K562 (cell line): ENCODE measurements at regions not wholly inside any gene's neighbourhood (a gene's known extent, or its start where the extent isn't known, plus 50 kb on each side); places are given as distances from the start of the nearest gene placed in this dataset.

Source experiments
- ATAC-seq: fragments of 200-7000 bp; cut with Tn5 transposase; 3 replicates; pipeline ENCODE4 v1.9.1; 2020; ENCODE audit warnings: moderate library complexity
- BruUV-seq: library from RNA; stranded (reverse); fragments of 400-500 nt; replicated peaks from 2 replicates; lab custom pipeline; 2021; lab: Mats Ljungman, UMichigan
- CTCF ChIA-PET: fragments of 300-600 bp; formaldehyde crosslinking; extraction: SDS; loops from one replicate; lab custom pipeline; 2021; ENCODE audit warnings: low intra/inter-chr PET ratio; lab: Yijun Ruan, JAX
- POLR2A ChIA-PET: fragments of 300-600, 350-650 bp; sonication (Branson Sonifier 250); formaldehyde crosslinking; extraction: SDS; loops from one replicate; lab custom pipeline; 2021; ENCODE audit warnings: antibody characterized with exemption, inconsistent platforms; lab: Yijun Ruan, JAX
- DNase-seq, 4 experiments: peaks; one replicate each; pipeline versions ENCODE4 v3.0.0 to v3.0.0-alpha.2; 2011 to 2018; ENCODE audit warnings: low spot score in 3 of 4, mixed read lengths in 3 of 4; ENCODE audit errors: extremely low read depth in 1 of 4
- FAIRE-seq: peaks from 2 replicates; lab custom pipeline; 2011; peaks lifted over from hg19 to GRCh38; lab: Jason Lieb, UNC
- H2AFZ ChIP-seq: 2 replicates; pipeline ENCODE4 v1.6.0; 2011; ENCODE audit warnings: low read depth, low read length, control low read depth, inconsistent platforms
- H3K27ac ChIP-seq: fragments of 200-600 bp; 3 replicates; pipeline ENCODE4 v1.8.0; 2011; ENCODE audit warnings: low read depth, mild to moderate bottlenecking, control low read depth, inconsistent platforms, low read length, moderate library complexity, mixed read lengths; ENCODE audit errors: extremely low read depth
- H3K27me3 ChIP-seq, 2 experiments: fragments of 300-600 bp in 1 of 2; 2 replicates in 1 of 2; 3 replicates in 1 of 2; pipeline versions ENCODE4 v1.6.0 to v1.8.0; 2011; ENCODE audit warnings: inconsistent platforms in 2 of 2, low read length in 2 of 2, mild to moderate bottlenecking in 1 of 2, mixed read lengths in 1 of 2, moderate library complexity in 1 of 2; ENCODE audit not compliant: control insufficient read depth in 2 of 2, insufficient read depth in 2 of 2
- H3K36me3 ChIP-seq: fragments of 300-600 bp; 3 replicates; pipeline ENCODE4 v1.8.0; 2011; ENCODE audit warnings: mild to moderate bottlenecking, low read length, inconsistent platforms; ENCODE audit not compliant: control insufficient read depth, insufficient read depth
- H3K4me1 ChIP-seq, 2 experiments: fragments of 200-600 bp in 1 of 2; replicated peaks in 1 of 2; 2 replicates in 1 of 2; 3 replicates in 1 of 2; pipeline versions ENCODE4 v1.5.1 to v1.8.0; 2011; ENCODE audit warnings: inconsistent platforms in 2 of 2, low read length in 2 of 2, mild to moderate bottlenecking in 1 of 2, mixed read lengths in 1 of 2, moderate library complexity in 1 of 2; ENCODE audit not compliant: control insufficient read depth in 2 of 2, insufficient read depth in 2 of 2
- H3K4me2 ChIP-seq: 2 replicates; pipeline ENCODE4 v1.6.1; 2011; ENCODE audit warnings: low read length, control low read depth, inconsistent platforms, mixed read lengths; ENCODE audit not compliant: insufficient read depth
- H3K4me3 ChIP-seq: fragments of 200-600 bp; sonication (generic), shearing (Covaris generic); 2 replicates; pipeline ENCODE4 v1.5.1; 2016; ENCODE audit warnings: control low read depth, inconsistent platforms
- H3K79me2 ChIP-seq: fragments of 200-600 bp; 3 replicates; pipeline ENCODE4 v1.8.0; 2011; ENCODE audit warnings: low read length, inconsistent platforms; ENCODE audit not compliant: control insufficient read depth, insufficient read depth
- H3K9ac ChIP-seq, 2 experiments: 2 replicates each; pipeline versions ENCODE4 v1.6.0 to v1.6.1; 2011; ENCODE audit warnings: low read depth in 2 of 2, low read length in 2 of 2, control low read depth in 1 of 2, inconsistent platforms in 1 of 2, mild to moderate bottlenecking in 1 of 2, mixed read lengths in 1 of 2; ENCODE audit not compliant: insufficient read depth in 1 of 2
- H3K9me1 ChIP-seq: one replicate; pipeline ENCODE4 v1.6.0; 2011; ENCODE audit warnings: inconsistent platforms, mild to moderate bottlenecking, low read length, moderate library complexity; ENCODE audit not compliant: control insufficient read depth, insufficient read depth
- H3K9me3 ChIP-seq: replicated peaks from 2 replicates; pipeline ENCODE4 v1.5.1; 2011; ENCODE audit warnings: low read depth, low read length, inconsistent platforms; ENCODE audit not compliant: control insufficient read depth, insufficient read depth
- H4K20me1 ChIP-seq: replicated peaks from 2 replicates; pipeline ENCODE4 v1.6.1; 2011; ENCODE audit warnings: low read length, inconsistent platforms, mixed read lengths; ENCODE audit not compliant: control insufficient read depth, insufficient read depth
- EP400 ChIP-seq: fragments of 450-650 bp; IDR thresholded peaks from 2 replicates; pipeline ENCODE4 v1.6.1; 2017; ENCODE audit warnings: antibody characterized with exemption, mild to moderate bottlenecking, moderate library complexity
- HNRNPUL1 ChIP-seq: fragments of 200-400 bp; formaldehyde crosslinking; IDR thresholded peaks from 2 replicates; pipeline ENCODE4 v1.6.1; 2017; ENCODE audit warnings: low read length
- KAT7 ChIP-seq: sonication (generic); formaldehyde crosslinking; IDR thresholded peaks from 2 replicates; pipeline ENCODE4 v1.8.0; 2022; ENCODE audit warnings: missing genetic modification reagents, mild to moderate bottlenecking, borderline replicate concordance
- NCOA4 ChIP-seq: fragments of 450-650 bp; IDR thresholded peaks from 2 replicates; pipeline ENCODE4 v1.6.1; 2018; ENCODE audit warnings: mild to moderate bottlenecking; ENCODE audit not compliant: partially characterized antibody
- SIN3B ChIP-seq: fragments of 450-650 bp; IDR thresholded peaks from 2 replicates; pipeline ENCODE4 v1.6.1; 2017; ENCODE audit warnings: low read depth, mild to moderate bottlenecking, moderate library complexity
- SMAD4 ChIP-seq: fragments of 250-450 bp; sonication (Bioruptor Pico); conservative IDR thresholded peaks from 2 replicates; pipeline ENCODE4 v1.8.0; 2021; ENCODE audit warnings: inconsistent platforms, mild to moderate bottlenecking, moderate library complexity
- SPI1 ChIP-seq: IDR thresholded peaks from 2 replicates; pipeline ENCODE4 v1.6.1; 2011; ENCODE audit warnings: low read depth, low read length, control low read depth, borderline replicate concordance
- ZNF707 ChIP-seq: fragments of 250-450 bp; sonication (Bioruptor Pico); conservative IDR thresholded peaks from 2 replicates; pipeline ENCODE4 v1.8.0; 2022; ENCODE audit warnings: inconsistent platforms, mild to moderate bottlenecking, moderate library complexity
- WGBS: fragments of 100-300 bp; shearing (Covaris generic); methylation state at CpG from one replicate; pipeline ENCODE4 v1.1.6; 2016; ENCODE audit warnings: low coverage, mixed read lengths; ENCODE audit not compliant: insufficient coverage; ENCODE audit errors: missing lambda C conversion rate; 5-methylcytosine and 5-hydroxymethylcytosine counted together
- in situ Hi-C: fragments of 300-500 bp; cut with MboI; formaldehyde crosslinking; loops from 4 replicates; pipeline ENCODE4 v1.15.0; 2018; ENCODE audit warnings: inconsistent platforms, mixed read lengths
- intact Hi-C: fragments of 100-400 bp; cut with micrococcal nuclease; formaldehyde crosslinking; loops from 2 replicates; pipeline ENCODE4 v1.14.2; 2022
- TF ChIP-seq, protein P1 (sequence below): fragments of 250-450 bp; sonication (Bioruptor Pico); IDR thresholded peaks from 2 replicates; pipeline ENCODE4 v1.8.0; 2022; ENCODE audit warnings: inconsistent platforms
- TF ChIP-seq, protein P2 (sequence below): fragments of 150-350 bp; conservative IDR thresholded peaks from 2 replicates; pipeline ENCODE4 v1.6.1; 2014; ENCODE audit warnings: low read length
- TF ChIP-seq, protein P3 (sequence below): sonication (generic); formaldehyde crosslinking; IDR thresholded peaks from 2 replicates; pipeline ENCODE4 v1.8.0; 2022; ENCODE audit warnings: mild to moderate bottlenecking, missing genetic modification reagents
- TF ChIP-seq, protein P4 (sequence below): sonication (generic); formaldehyde crosslinking; IDR thresholded peaks from 2 replicates; pipeline ENCODE4 v1.8.0; 2022; ENCODE audit warnings: mild to moderate bottlenecking, low read depth, missing genetic modification reagents

DNA sequence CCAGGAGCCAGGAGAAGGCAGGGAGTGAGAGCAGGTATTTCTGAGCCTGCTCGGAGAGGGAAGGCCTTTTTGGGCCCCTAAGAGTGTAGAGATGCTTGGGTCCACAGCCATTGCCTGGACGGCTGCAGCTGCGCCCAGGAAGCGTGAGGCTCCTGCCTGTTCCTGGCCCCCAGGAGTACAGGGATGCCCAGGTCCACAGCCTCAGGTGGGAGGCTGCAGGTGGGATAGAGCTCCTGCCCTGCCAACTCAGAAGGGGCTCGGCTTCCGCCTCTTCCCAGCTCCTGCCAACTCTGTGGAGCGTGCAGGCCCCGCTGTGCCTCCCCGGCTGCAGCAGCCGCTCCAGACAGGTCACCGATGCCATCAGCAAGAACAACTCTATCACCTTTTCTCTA is 351.0 kb upstream of the PCDH20 start:
- Histone ChIP-seq H3K9me3 (no peaks in the 10 kb centered on the region), H3K27me3 (no peaks in the 10 kb centered on the region), H3K9me1 (no peaks in the 10 kb centered on the region), H3K27ac (no peak overlapping the region), H3K4me3 (no peak overlapping the region), H2AFZ (no peak overlapping the region), H3K36me3 (no peaks in the 10 kb centered on the region), H3K4me1 (no peaks in the 10 kb centered on the region), H3K4me2 (no peak overlapping the region), H4K20me1 (no peaks in the 10 kb centered on the region), H3K9ac (no peak overlapping the region), H3K79me2 (no peaks in the 10 kb centered on the region)
- BruUV-seq: no TSS peak
- intact Hi-C loops: no loop called here
- 0% methylated on average over 4 of the region's 11 CpGs for WGBS
- in situ Hi-C loops: no loop called here
- CTCF ChIA-PET: no interaction called here
- FAIRE-seq: no peak
- no peak for ATAC-seq
- TF ChIP-seq, protein P1, sequence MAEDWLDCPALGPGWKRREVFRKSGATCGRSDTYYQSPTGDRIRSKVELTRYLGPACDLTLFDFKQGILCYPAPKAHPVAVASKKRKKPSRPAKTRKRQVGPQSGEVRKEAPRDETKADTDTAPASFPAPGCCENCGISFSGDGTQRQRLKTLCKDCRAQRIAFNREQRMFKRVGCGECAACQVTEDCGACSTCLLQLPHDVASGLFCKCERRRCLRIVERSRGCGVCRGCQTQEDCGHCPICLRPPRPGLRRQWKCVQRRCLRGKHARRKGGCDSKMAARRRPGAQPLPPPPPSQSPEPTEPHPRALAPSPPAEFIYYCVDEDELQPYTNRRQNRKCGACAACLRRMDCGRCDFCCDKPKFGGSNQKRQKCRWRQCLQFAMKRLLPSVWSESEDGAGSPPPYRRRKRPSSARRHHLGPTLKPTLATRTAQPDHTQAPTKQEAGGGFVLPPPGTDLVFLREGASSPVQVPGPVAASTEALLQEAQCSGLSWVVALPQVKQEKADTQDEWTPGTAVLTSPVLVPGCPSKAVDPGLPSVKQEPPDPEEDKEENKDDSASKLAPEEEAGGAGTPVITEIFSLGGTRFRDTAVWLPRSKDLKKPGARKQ (CRISPR knock-in tag): no peak
- TF ChIP-seq NCOA4: no peak
- no peak for TF ChIP-seq HNRNPUL1
- no peak for TF ChIP-seq EP400
- no peak for TF ChIP-seq KAT7 (CRISPR knock-in tag)
- TF ChIP-seq ZNF707 (CRISPR knock-in tag): no peak
- no peak for TF ChIP-seq SIN3B
- TF ChIP-seq, protein P2, sequence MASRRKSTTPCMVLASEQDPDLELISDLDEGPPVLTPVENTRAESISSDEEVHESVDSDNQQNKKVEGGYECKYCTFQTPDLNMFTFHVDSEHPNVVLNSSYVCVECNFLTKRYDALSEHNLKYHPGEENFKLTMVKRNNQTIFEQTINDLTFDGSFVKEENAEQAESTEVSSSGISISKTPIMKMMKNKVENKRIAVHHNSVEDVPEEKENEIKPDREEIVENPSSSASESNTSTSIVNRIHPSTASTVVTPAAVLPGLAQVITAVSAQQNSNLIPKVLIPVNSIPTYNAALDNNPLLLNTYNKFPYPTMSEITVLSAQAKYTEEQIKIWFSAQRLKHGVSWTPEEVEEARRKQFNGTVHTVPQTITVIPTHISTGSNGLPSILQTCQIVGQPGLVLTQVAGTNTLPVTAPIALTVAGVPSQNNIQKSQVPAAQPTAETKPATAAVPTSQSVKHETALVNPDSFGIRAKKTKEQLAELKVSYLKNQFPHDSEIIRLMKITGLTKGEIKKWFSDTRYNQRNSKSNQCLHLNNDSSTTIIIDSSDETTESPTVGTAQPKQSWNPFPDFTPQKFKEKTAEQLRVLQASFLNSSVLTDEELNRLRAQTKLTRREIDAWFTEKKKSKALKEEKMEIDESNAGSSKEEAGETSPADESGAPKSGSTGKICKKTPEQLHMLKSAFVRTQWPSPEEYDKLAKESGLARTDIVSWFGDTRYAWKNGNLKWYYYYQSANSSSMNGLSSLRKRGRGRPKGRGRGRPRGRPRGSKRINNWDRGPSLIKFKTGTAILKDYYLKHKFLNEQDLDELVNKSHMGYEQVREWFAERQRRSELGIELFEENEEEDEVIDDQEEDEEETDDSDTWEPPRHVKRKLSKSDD: no peak
- no peak for TF ChIP-seq SMAD4
- TF ChIP-seq, protein P3, sequence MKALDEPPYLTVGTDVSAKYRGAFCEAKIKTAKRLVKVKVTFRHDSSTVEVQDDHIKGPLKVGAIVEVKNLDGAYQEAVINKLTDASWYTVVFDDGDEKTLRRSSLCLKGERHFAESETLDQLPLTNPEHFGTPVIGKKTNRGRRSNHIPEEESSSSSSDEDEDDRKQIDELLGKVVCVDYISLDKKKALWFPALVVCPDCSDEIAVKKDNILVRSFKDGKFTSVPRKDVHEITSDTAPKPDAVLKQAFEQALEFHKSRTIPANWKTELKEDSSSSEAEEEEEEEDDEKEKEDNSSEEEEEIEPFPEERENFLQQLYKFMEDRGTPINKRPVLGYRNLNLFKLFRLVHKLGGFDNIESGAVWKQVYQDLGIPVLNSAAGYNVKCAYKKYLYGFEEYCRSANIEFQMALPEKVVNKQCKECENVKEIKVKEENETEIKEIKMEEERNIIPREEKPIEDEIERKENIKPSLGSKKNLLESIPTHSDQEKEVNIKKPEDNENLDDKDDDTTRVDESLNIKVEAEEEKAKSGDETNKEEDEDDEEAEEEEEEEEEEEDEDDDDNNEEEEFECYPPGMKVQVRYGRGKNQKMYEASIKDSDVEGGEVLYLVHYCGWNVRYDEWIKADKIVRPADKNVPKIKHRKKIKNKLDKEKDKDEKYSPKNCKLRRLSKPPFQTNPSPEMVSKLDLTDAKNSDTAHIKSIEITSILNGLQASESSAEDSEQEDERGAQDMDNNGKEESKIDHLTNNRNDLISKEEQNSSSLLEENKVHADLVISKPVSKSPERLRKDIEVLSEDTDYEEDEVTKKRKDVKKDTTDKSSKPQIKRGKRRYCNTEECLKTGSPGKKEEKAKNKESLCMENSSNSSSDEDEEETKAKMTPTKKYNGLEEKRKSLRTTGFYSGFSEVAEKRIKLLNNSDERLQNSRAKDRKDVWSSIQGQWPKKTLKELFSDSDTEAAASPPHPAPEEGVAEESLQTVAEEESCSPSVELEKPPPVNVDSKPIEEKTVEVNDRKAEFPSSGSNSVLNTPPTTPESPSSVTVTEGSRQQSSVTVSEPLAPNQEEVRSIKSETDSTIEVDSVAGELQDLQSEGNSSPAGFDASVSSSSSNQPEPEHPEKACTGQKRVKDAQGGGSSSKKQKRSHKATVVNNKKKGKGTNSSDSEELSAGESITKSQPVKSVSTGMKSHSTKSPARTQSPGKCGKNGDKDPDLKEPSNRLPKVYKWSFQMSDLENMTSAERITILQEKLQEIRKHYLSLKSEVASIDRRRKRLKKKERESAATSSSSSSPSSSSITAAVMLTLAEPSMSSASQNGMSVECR (CRISPR knock-in tag): no peak
- no peak for TF ChIP-seq SPI1
- TF ChIP-seq, protein P4, sequence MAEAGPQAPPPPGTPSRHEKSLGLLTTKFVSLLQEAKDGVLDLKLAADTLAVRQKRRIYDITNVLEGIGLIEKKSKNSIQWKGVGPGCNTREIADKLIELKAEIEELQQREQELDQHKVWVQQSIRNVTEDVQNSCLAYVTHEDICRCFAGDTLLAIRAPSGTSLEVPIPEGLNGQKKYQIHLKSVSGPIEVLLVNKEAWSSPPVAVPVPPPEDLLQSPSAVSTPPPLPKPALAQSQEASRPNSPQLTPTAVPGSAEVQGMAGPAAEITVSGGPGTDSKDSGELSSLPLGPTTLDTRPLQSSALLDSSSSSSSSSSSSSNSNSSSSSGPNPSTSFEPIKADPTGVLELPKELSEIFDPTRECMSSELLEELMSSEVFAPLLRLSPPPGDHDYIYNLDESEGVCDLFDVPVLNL (CRISPR knock-in tag): no peak
- DNase-seq: no peak
- POLR2A ChIA-PET: no interaction called here
